ENCODE measurements at regions not wholly inside any gene's neighbourhood (a gene's known extent, or its start where the extent isn't known, plus 50 kb on each side); places are given as distances from the start of the nearest gene placed in this dataset.
A peak's percentile ranks its signal among the peaks of the same experiment; 100 is the strongest.

DNA sequence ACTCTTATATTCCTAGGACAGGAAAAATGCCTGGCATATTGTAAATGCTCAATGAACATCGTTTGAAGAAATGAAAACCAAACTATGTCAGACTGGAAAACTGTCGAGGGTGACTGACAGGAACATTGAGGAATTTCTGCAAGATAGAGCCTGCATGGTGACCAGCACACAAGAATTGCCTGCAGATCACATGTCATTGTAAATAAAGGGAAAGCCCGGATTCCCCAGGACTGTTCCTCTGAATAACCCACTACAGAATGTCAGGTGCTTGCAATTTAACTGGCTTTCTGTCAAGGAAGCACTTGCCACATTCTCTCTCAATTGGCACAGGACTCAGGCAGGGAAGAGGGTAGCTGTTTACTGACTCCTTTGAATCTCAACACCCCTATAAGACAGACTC lies 129.0 kb upstream of the REG3G start:
- Histone ChIP-seq H4K8ac (ENCODE audit: low read depth, low read length) (no peak overlapping the region), H3K79me2 (ENCODE audit: control insufficient read depth, insufficient read depth, low read length) (no peaks in the 10 kb centered on the region), H3K23ac (ENCODE audit: low read length) (no peak overlapping the region), H4K5ac (ENCODE audit: low read length) (no peak overlapping the region), H2BK15ac (replicated peaks; ENCODE audit: low read depth) (no peak overlapping the region), H3K79me1 (ENCODE audit: low read length) (no peaks in the 10 kb centered on the region), H3K27me3 (ENCODE audit: insufficient read depth, low read length, poor library complexity) (no peaks in the 10 kb centered on the region), H3K27ac (ENCODE audit: low read depth, low read length) (no peak overlapping the region), H3K4me2 (ENCODE audit: low read length) (no peak overlapping the region), H3K4me1 (ENCODE audit: control insufficient read depth, low read depth, low read length) (no peaks in the 10 kb centered on the region), H2BK120ac (ENCODE audit: low read depth, low read length) (no peak overlapping the region), H3K56ac (ENCODE audit: low read length) (no peak overlapping the region), H2AK5ac (ENCODE audit: low read length) (no peak overlapping the region), H3K36me3 (ENCODE audit: control insufficient read depth, insufficient read depth, low read length) (no peaks in the 10 kb centered on the region), H3K4me3 (ENCODE audit: low read length) (no peak overlapping the region), H2BK5ac (ENCODE audit: low read length) (no peak overlapping the region), H3K4ac (ENCODE audit: low read depth, low read length) (no peak overlapping the region), H3K9ac (ENCODE audit: low read length) (no peak overlapping the region), H3K18ac (ENCODE audit: low read length) (no peak overlapping the region)
- no CpG with 5 or more reads among the region's 3 CpGs for WGBS (ENCODE audit: extremely low coverage, insufficient coverage, low lambda C conversion rate)
- no peak for DNase-seq

DNA sequence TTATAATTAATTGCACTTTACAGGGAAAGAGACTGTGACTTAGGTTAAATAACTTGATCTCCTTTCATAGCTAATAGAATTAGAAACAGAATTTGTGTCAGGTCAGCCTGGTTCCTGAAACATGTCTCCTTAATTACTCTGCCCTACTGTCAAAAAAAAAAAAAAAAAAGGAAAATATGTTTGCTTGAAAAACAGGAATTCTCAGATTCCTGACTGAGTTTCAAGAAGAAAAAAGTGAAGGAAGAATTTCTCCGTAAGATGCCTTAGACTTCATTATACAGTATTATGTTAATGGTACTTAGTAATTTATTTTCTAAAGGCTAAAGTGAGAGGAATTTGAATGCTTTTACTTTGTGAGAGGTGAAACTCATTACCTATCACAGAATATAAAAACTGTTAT lies 118.4 kb upstream of the REG3G start:
- Histone ChIP-seq H3K27me3 (ENCODE audit: insufficient read depth, low read length, poor library complexity) (no peaks in the 10 kb centered on the region), H3K4me2 (ENCODE audit: low read length) (no peak overlapping the region), H2AK5ac (ENCODE audit: low read length) (no peak overlapping the region), H3K56ac (ENCODE audit: low read length) (no peak overlapping the region), H2BK120ac (ENCODE audit: low read depth, low read length) (no peak overlapping the region), H3K4me3 (ENCODE audit: low read length) (no peak overlapping the region), H4K8ac (ENCODE audit: low read depth, low read length) (no peak overlapping the region), H3K36me3 (ENCODE audit: control insufficient read depth, insufficient read depth, low read length) (no peaks in the 10 kb centered on the region), H3K9ac (ENCODE audit: low read length) (no peak overlapping the region), H3K18ac (ENCODE audit: low read length) (no peak overlapping the region), H3K79me1 (ENCODE audit: low read length) (no peaks in the 10 kb centered on the region), H2BK5ac (ENCODE audit: low read length) (no peak overlapping the region), H3K79me2 (ENCODE audit: control insufficient read depth, insufficient read depth, low read length) (no peaks in the 10 kb centered on the region), H3K4me1 (ENCODE audit: control insufficient read depth, low read depth, low read length) (no peaks in the 10 kb centered on the region), H3K27ac (ENCODE audit: low read depth, low read length) (no peak overlapping the region), H2BK15ac (replicated peaks; ENCODE audit: low read depth) (no peak overlapping the region), H3K23ac (ENCODE audit: low read length) (no peak overlapping the region), H3K4ac (ENCODE audit: low read depth, low read length) (no peak overlapping the region), H4K5ac (ENCODE audit: low read length) (no peak overlapping the region)
- no CpG with 5 or more reads among the region's 1 CpG for WGBS (ENCODE audit: extremely low coverage, insufficient coverage, low lambda C conversion rate)
- DNase-seq: no peak

DNA sequence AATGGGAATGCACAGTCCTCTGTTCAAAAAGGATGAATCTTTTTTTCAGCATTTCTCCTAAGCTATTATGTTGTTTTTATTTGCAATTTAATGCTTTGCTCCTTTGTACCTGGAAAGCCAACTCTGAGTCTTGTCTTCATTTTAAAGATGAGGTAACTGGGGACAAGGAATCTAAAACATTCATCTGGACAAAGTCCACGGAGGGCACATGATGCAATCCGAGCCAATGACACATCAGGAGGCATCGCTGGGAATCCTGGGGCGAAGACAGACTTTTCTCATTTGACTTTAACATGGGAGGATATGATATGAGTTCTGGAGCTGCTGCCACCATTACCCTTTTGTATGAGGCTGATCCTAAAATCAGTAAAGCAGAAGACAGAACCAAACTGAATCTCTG lies 116.5 kb upstream of the REG3G start:
- no CpG with 5 or more reads among the region's 4 CpGs for WGBS (ENCODE audit: extremely low coverage, insufficient coverage, low lambda C conversion rate)
- no peak overlapping the region for H2BK120ac ChIP-seq (ENCODE audit: low read depth, low read length)
- peak; percentile 8 for DNase-seq

DNA sequence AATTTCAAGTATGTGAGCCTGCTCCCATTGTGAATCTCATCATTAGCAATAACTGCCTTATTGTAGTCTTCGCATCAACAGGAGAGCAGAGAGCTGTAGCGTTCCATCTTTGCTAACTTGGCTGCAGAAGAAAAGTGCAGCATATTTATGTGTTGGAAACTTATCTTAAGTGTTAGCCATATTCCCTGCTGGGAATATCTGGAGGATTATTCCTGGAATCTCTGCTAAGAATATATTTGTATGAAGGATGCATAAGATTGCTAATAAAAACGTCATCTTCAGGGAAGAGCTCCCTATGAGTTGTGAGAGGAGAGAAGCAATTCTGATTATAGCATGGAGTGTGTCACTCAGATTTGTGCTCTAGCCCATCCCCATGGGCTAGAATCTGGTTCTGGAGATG lies 115.1 kb upstream of the REG3G start:
- H2BK15ac ChIP-seq (replicated peaks; ENCODE audit: low read depth): no peak overlapping the region
- H4K5ac ChIP-seq (ENCODE audit: low read length): no peak overlapping the region
- no peak overlapping the region for H3K27ac ChIP-seq (ENCODE audit: low read depth, low read length)
- no peak overlapping the region for H3K18ac ChIP-seq (ENCODE audit: low read length)
- no peaks in the 10 kb centered on the region for H3K79me1 ChIP-seq (ENCODE audit: low read length)
- H3K4me1 ChIP-seq (ENCODE audit: control insufficient read depth, low read depth, low read length): no peaks in the 10 kb centered on the region
- H3K27me3 ChIP-seq (ENCODE audit: insufficient read depth, low read length, poor library complexity): no peaks in the 10 kb centered on the region
- no peaks in the 10 kb centered on the region for H3K36me3 ChIP-seq (ENCODE audit: control insufficient read depth, insufficient read depth, low read length)
- no peak for DNase-seq
- H4K8ac ChIP-seq (ENCODE audit: low read depth, low read length): no peak overlapping the region
- no peak overlapping the region for H3K4me2 ChIP-seq (ENCODE audit: low read length)
- H2BK120ac ChIP-seq (ENCODE audit: low read depth, low read length): no peak overlapping the region
- no peak overlapping the region for H2AK5ac ChIP-seq (ENCODE audit: low read length)
- H3K56ac ChIP-seq (ENCODE audit: low read length): no peak overlapping the region
- no peak overlapping the region for H3K4ac ChIP-seq (ENCODE audit: low read depth, low read length)
- no peak overlapping the region for H3K4me3 ChIP-seq (ENCODE audit: low read length)
- no peak overlapping the region for H3K9ac ChIP-seq (ENCODE audit: low read length)
- H3K79me2 ChIP-seq (ENCODE audit: control insufficient read depth, insufficient read depth, low read length): no peaks in the 10 kb centered on the region
- H2BK5ac ChIP-seq (ENCODE audit: low read length): no peak overlapping the region
- no peak overlapping the region for H3K23ac ChIP-seq (ENCODE audit: low read length)
- no CpG with 5 or more reads among the region's 3 CpGs for WGBS (ENCODE audit: extremely low coverage, insufficient coverage, low lambda C conversion rate)

More for the DNA sequence above, 116.5 kb upstream of the REG3G start:
- no peak overlapping the region for H2BK15ac ChIP-seq (replicated peaks; ENCODE audit: low read depth)
- H3K4me1 ChIP-seq (ENCODE audit: control insufficient read depth, low read depth, low read length): no peaks in the 10 kb centered on the region
- H3K4ac ChIP-seq (ENCODE audit: low read depth, low read length): no peak overlapping the region
- H3K18ac ChIP-seq (ENCODE audit: low read length): no peak overlapping the region
- no peak overlapping the region for H4K8ac ChIP-seq (ENCODE audit: low read depth, low read length)
- H4K5ac ChIP-seq (ENCODE audit: low read length): no peak overlapping the region
- H3K79me2 ChIP-seq (ENCODE audit: control insufficient read depth, insufficient read depth, low read length): no peaks in the 10 kb centered on the region
- H3K23ac ChIP-seq (ENCODE audit: low read length): no peak overlapping the region
- no peak overlapping the region for H3K56ac ChIP-seq (ENCODE audit: low read length)
- no peaks in the 10 kb centered on the region for H3K27me3 ChIP-seq (ENCODE audit: insufficient read depth, low read length, poor library complexity)
- no peaks in the 10 kb centered on the region for H3K36me3 ChIP-seq (ENCODE audit: control insufficient read depth, insufficient read depth, low read length)
- no peak overlapping the region for H2BK5ac ChIP-seq (ENCODE audit: low read length)
- H2AK5ac ChIP-seq (ENCODE audit: low read length): no peak overlapping the region
- no peak overlapping the region for H3K4me2 ChIP-seq (ENCODE audit: low read length)
- no peaks in the 10 kb centered on the region for H3K79me1 ChIP-seq (ENCODE audit: low read length)
- no peak overlapping the region for H3K9ac ChIP-seq (ENCODE audit: low read length)
- H3K4me3 ChIP-seq (ENCODE audit: low read length): no peak overlapping the region
- no peak overlapping the region for H3K27ac ChIP-seq (ENCODE audit: low read depth, low read length)

DNA sequence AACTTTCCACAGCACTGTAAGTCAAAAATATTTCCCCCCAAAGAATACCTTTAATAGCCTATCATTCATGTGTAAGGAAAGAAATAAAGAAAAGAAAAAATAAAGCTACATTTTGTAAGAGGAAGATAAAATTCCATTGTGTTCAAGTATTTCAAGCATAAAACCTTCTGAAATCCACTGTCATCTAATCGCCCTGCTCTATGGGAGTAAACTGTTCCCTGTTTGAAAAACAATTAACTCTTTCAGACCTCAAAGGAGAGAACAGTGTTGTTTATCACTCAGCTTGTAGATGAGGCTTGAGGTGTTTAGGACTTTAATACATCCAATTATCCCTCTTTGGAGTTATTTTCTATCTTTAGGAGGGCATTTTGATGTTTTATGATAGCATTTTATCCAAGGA lies 112.2 kb upstream of the REG3G start:
- H4K8ac ChIP-seq (ENCODE audit: low read depth, low read length): no peak overlapping the region
- H3K27me3 ChIP-seq (ENCODE audit: insufficient read depth, low read length, poor library complexity): no peaks in the 10 kb centered on the region
- H3K4me2 ChIP-seq (ENCODE audit: low read length): no peak overlapping the region
- no peak overlapping the region for H3K4ac ChIP-seq (ENCODE audit: low read depth, low read length)
- H2AK5ac ChIP-seq (ENCODE audit: low read length): no peak overlapping the region
- H3K4me3 ChIP-seq (ENCODE audit: low read length): no peak overlapping the region
- DNase-seq: peak; percentile 44
- H3K36me3 ChIP-seq (ENCODE audit: control insufficient read depth, insufficient read depth, low read length): no peaks in the 10 kb centered on the region
- H4K5ac ChIP-seq (ENCODE audit: low read length): no peak overlapping the region
- H2BK5ac ChIP-seq (ENCODE audit: low read length): no peak overlapping the region
- no peaks in the 10 kb centered on the region for H3K4me1 ChIP-seq (ENCODE audit: control insufficient read depth, low read depth, low read length)
- no peaks in the 10 kb centered on the region for H3K79me1 ChIP-seq (ENCODE audit: low read length)
- no peaks in the 10 kb centered on the region for H3K79me2 ChIP-seq (ENCODE audit: control insufficient read depth, insufficient read depth, low read length)
- no peak overlapping the region for H3K23ac ChIP-seq (ENCODE audit: low read length)
- H2BK15ac ChIP-seq (replicated peaks; ENCODE audit: low read depth): no peak overlapping the region
- WGBS (ENCODE audit: extremely low coverage, insufficient coverage, low lambda C conversion rate): no CpG with 5 or more reads among the region's 1 CpG
- H3K27ac ChIP-seq (ENCODE audit: low read depth, low read length): no peak overlapping the region
- no peak overlapping the region for H3K18ac ChIP-seq (ENCODE audit: low read length)
- H3K9ac ChIP-seq (ENCODE audit: low read length): no peak overlapping the region
- no peak overlapping the region for H3K56ac ChIP-seq (ENCODE audit: low read length)
- no peak overlapping the region for H2BK120ac ChIP-seq (ENCODE audit: low read depth, low read length)

DNA sequence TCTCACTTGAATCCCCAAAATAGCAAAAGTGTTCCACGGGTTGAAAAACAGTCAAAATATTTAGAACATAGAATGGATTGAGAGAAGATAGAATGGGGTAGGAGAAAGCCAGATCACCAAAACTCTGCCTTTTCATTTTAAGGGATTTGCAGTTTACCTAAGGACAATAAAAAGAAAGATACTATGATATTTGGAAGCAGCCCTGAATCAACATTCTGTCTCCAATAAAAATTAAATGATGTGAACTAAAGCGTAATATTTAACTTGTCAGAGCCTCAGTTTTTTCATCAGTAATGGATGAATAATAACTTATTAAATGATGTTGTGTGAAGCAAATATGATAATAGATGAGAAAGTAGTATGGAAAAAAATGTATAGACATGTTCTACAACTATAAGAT lies 100.2 kb upstream of the REG3G start:
- Histone ChIP-seq H3K4me1 (ENCODE audit: control insufficient read depth, low read depth, low read length) (no peaks in the 10 kb centered on the region), H3K36me3 (ENCODE audit: control insufficient read depth, insufficient read depth, low read length) (no peaks in the 10 kb centered on the region), H2BK15ac (replicated peaks; ENCODE audit: low read depth) (no peak overlapping the region), H3K4me3 (ENCODE audit: low read length) (no peak overlapping the region), H3K27me3 (ENCODE audit: insufficient read depth, low read length, poor library complexity) (no peaks in the 10 kb centered on the region), H3K4ac (ENCODE audit: low read depth, low read length) (no peak overlapping the region), H3K18ac (ENCODE audit: low read length) (no peak overlapping the region), H3K79me1 (ENCODE audit: low read length) (no peaks in the 10 kb centered on the region), H3K9ac (ENCODE audit: low read length) (no peak overlapping the region), H4K8ac (ENCODE audit: low read depth, low read length) (no peak overlapping the region), H3K56ac (ENCODE audit: low read length) (no peak overlapping the region), H3K4me2 (ENCODE audit: low read length) (no peak overlapping the region), H3K23ac (ENCODE audit: low read length) (no peak overlapping the region), H2BK5ac (ENCODE audit: low read length) (no peak overlapping the region), H4K5ac (ENCODE audit: low read length) (no peak overlapping the region), H3K27ac (ENCODE audit: low read depth, low read length) (no peak overlapping the region), H3K79me2 (ENCODE audit: control insufficient read depth, insufficient read depth, low read length) (no peaks in the 10 kb centered on the region), H2BK120ac (ENCODE audit: low read depth, low read length) (no peak overlapping the region), H2AK5ac (ENCODE audit: low read length) (no peak overlapping the region)
- WGBS (ENCODE audit: extremely low coverage, insufficient coverage, low lambda C conversion rate): no CpG with 5 or more reads among the region's 2 CpGs
- DNase-seq: no peak
